GM21717 (cell line): ENCODE measurements at regions not wholly inside any gene's neighbourhood (a gene's known extent, or its start where the extent isn't known, plus 50 kb on each side); places are given as distances from the start of the nearest gene placed in this dataset.

ENCODE experiments used
- ATAC-seq: cut with Tn5 transposase; IDR thresholded peaks from one replicate; pipeline ENCODE4 v1.9.1; 2021; ENCODE audit warnings: mild to moderate bottlenecking, moderate library complexity; ENCODE audit not compliant: unreplicated experiment

DNA sequence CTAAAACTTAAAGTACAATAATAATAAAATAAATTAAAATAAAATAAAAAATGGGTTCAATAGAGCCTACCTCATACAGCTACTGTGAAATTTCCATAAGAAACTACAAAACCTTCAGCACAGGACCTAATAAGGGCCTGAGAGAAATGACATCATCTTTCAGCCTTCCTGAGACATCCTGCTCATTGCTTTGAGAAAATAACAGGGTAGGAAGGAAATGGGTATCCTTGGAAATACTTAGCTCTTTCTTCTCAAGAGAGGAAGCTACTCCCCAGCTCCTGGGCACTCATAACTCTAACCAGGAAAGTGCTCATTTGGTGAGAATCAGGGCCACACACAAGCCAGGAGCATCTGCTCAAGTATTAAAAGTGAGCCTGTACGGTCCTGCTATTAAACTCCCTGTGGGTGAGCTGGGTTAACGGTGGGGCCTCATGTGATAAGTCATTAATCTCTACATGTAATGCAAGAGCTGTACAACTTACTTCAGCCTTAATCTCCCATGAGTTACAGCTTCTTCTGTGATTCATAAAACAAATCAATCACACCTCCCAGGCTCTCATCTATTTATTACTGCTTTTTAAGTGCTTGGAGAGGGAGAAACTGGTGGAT is 141.4 kb downstream of the MAFB start:
- no peak for ATAC-seq

DNA sequence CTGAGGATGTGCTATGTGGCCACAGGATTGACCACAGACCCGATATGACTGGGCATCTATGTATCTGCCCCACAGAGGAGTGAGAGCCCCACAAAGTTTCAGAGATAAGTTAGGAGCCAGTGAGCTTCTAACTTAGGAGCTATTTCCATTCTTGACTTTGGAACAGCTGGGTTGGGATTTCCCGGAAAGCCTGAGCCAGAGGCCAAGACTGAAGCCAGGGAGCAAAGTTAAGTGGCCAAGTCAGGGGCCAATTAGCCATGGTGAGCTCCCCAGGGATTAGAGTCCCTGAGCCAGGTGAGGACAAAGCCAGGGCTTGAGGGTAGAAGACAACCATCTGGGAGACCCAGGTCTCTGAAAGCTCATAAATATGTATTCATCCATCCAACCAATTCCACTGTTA is 143.6 kb downstream of the MAFB start:
- ATAC-seq: no peak

DNA sequence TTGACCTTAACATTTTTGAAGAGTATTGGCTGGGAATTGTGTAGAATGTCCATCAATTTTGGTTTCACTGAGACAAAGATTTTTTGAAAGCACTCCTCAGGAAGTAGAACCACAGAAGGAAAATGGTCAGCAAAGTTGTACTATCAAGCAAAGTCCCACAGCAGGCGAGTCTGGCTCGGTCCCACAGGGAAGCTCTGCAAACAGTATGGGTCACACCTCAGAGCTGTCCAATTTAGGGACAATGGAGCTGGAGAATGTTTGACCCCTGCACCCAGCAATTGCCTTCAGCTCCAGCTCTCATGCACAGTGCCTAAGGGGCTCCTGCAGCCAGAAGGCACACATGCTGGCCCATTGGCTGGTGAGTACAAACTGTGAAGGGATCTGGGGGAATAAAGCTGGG is 147.0 kb downstream of the MAFB start:
- no peak for ATAC-seq

DNA sequence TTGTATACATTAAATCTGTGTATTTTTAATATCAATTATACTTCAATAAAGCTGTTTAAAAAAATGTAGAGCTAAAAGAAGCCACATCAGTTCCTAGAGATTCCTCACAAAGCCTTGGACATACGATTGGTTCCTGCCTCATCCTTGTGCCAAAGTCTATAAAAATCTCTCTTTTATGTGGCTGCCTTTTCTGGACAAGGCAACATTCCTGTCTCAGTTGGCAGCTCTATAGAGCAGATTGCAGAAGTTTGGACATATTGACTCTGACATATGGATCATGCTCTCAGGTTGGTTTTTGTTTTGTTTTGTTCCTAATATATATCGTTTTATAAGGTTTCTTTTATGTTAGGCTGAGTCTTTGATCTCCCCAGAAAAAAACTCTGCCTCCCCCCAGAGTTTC is 148.9 kb downstream of the MAFB start:
- ATAC-seq: no peak

DNA sequence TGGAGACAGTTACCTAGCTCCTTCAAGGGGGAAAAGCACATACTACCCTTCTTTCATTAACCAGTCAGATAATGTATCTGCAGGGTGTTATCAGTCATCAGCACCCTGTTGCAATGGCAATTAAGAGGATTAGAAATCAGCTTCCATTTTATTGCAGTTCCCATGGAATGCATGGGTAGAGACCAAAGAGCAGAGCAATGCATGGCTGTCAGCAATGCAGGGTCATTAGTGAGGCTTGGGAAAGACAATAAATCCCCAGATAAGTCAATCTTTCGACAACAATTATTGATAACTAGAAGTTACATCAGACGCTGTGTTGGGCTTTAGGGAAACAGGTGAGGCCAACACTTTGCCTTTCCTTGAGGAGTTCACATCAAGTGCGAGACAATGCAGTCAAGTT is 150.9 kb downstream of the MAFB start:
- ATAC-seq: no peak

DNA sequence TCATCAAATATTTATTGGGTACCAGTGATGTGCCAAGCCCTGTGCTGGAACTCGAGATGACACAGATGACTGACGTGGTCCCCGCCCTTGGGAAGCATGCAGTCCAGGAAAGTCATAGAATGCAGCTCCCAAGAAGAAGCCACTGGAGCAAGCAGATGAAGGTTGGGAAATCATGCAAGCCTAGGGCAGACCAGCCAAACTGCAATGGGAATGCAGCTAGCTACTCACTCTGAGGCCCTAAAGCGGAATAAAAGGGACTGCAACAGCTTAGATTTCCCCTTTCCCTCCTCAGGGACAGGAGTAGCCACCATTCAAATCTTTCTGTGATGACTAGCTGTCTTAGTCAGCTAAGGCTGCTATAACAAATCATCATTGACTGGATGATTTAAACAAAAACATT is 152.2 kb downstream of the MAFB start:
- no peak for ATAC-seq

DNA sequence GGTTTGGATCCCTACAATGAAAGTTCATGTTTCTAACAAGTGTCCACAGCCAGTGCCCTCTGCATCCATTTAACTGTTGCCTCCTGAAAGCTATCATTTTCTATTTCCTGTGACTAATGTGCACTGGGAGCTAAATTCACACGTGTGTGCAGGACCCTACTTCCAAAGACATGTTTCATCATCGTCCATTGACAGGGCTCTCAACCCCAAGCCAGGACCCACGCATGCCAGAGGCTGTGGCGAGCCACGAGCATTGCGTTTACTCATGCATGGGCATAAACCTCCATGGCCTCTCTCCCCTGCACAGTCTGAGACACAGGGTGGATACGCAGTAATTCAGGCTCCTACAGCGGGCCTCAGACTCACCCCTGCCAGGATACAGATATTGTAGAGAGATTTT is 153.2 kb downstream of the MAFB start:
- ATAC-seq: no peak

DNA sequence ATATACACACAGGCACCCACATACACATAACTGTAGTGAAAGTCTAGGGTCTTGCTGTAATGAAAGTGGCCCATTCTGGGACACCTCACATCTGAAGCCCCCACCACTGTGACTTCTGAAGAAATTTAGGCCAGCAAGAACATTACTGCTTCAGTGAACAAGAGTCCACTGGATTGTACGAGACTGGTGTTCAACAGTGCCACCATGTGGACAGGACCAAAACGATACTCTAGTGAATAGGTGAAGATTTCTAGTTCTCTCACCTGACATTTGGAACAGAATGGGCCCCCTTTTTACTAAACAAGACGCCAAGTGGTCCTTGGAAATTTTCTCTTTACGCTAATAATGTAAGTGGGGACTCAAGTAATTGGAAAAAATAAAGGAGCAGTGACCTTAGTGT is 156.9 kb downstream of the MAFB start:
- no peak for ATAC-seq

DNA sequence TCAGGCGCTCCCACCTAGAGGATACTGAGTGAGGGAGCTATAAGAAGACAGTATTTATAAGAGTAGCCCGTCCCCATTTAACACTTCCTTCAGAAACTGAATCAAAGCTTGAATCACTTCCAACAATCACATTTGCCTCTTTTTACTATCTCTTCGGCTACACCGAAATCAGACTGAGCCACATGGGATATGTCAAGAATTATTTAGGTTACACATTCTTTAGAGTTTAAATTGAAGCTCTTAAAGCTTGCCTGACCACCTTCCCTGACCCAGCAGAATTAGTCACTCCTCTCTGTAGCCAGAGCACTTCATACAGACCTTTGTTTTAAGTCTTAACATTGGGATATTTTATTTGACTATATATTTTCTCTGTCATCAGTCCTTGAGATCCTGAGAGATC is 163.7 kb downstream of the MAFB start:
- ATAC-seq: no peak

DNA sequence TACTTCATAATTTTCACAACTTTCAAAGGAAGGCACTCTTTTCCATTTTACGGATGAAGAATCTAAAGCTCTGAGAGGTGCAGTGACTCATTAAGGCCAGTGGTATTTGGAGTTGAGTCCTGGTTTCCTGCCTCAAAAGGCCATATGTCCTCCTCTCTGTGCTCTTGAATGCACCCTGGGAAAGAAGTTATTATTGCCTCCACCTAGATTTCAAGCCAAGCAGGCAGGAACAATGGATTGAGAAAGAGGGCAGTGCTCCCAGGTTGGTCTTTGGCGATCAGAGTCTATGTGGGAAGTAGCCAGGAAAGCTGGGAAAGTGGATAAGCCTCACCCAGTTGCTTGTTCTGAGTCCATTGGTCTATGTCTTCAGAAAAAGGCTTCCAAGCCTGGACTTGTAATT is 165.0 kb downstream of the MAFB start:
- no peak for ATAC-seq

DNA sequence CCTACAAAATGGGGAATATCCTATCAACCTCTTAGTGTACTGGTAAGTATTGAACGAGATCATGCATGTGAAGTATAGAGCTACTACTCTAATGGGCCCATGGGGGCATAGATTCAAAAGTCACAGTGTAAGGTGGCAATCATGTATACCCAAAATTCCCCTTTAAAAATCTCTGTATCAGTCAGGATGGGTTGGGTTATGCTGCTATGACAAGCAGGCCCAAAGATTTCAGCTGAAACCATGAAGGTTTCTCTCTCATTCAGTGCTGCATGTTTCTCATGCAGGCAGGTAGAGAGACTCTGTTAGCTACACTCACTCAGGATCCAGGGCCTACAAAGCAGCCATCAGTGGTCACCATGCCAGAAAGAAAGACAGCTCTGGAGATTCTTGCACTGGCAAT is 166.6 kb downstream of the MAFB start:
- ATAC-seq: no peak

DNA sequence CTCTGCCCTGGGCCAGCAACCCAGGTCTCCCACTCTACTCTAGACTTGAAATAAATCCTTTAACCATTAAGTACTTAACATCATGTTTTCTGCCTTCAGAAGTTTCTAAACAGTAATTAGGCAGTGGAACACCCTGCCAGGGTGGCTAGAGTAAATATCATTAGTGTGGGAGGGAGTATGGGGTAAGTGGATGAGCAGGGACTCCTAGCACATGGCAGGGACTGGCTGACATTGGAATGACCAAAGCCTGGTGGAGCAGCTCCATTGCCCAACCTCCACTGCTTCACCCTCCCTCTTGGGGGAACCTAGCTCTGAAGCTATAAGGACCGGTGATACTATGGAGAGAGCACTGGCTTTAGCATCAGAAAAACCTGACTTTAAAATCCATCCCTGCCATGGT is 167.1 kb downstream of the MAFB start:
- no peak for ATAC-seq

DNA sequence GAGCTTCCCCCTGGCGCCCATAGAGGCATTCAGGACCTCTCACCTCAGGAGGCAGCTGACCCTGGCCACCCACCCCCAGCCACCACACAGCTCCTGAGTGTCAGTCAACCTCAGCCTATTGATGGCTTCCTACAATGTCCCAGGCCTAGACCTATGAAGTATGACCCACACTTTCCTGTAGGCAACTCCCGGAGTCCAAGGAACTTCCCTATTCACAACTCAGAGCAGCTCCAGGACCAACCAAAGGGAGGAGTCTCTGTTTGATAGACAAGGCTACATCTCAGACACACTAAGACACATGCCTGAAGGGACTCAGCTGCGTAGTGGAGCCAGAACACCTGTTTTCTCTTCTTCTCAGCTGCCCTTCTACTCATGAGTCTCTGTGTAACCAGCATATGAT is 169.1 kb downstream of the MAFB start:
- no peak for ATAC-seq

DNA sequence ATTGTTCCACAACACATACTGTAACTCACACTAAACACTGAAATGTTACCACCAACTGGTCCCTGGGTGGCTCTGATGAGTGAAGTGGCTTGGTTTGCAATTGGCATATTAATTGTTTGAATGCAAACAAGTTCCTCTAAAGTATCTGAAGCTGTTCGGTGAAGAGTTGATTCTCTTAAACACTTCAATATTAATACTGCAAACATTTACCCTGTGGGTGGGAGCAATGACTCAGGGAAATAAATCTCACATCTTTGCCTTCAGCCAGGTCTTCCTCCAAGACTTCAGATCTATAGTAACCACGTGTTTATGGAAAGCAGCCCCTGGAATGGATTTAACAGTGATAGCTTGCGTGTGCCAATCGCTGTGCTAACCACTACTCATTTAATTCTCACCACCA is 176.0 kb downstream of the MAFB start:
- ATAC-seq: no peak

DNA sequence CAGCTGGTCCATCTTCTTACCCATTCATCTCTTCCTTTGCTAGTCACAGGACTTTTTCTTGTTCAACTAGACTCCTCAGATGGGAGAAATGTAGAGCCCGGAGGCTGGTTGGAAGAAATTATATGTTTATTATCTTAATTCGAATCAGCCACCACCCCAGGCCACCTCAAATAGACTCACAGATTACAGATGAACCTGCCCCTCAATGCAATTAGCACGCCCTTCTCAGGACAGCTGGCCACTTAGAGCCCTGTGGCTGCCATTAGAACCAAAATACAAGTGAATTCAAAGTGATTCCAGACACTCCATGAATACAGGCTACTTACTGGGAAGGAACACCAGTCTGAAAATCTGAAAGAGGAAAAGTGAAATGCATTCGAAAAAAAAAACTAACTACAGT is 176.4 kb downstream of the MAFB start:
- no peak for ATAC-seq

DNA sequence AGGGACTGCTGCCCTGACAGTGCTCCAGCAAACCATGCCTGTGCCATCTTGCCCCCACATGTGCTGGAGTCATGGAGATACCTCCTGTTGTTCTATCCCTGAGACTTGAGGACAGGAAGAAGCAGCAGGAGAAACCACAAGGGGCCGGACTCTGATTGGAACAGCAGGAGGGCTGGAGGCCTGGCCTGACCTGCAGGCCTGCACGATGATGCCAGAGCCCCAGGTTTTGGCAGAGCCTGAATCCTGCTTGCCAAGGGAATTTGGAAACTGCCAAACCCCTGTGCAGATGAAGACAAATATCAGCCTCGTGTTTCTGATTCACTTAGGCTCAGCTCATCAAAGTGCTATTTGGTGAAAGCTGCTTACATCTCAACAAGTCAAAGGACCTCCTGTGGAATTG is 177.6 kb downstream of the MAFB start:
- ATAC-seq: no peak

DNA sequence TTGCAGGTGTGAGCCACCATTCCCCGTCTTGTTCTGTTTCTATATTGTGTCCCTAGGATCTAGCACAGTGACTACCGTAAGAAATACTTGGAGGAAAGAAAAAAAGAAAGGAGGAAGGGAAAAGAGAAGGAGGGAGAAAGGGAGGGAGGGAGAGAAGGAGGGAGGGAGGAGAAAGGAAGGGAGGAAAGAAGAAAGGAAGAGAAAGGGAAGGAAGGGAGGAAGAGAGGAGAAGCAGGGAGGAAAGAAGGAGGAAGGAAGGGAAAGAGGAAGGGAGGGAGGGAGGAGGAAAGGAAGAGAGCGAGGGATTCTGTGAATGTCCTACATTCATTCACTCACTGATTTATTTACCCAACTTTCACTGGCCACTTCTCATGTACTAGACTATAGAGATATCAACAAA is 178.4 kb downstream of the MAFB start:
- no peak for ATAC-seq

DNA sequence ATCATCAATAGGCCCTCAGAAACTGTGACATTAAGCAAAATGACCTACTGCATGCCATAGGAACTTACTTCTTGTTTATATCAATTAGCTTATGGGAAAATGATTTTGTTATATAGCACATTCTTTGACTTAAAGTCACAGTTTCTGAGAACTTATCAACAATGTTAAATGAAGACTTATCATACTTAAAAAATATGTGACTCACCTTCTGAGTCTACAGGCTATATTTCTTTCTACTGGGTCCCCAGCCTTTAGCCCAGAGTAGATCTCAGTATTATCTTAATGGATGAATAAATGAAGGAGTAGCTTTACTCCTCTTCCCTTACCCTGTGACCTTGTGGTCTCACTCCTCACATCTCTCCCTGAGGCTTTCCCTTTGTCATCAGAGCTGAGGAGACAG is 180.2 kb downstream of the MAFB start:
- ATAC-seq: no peak

DNA sequence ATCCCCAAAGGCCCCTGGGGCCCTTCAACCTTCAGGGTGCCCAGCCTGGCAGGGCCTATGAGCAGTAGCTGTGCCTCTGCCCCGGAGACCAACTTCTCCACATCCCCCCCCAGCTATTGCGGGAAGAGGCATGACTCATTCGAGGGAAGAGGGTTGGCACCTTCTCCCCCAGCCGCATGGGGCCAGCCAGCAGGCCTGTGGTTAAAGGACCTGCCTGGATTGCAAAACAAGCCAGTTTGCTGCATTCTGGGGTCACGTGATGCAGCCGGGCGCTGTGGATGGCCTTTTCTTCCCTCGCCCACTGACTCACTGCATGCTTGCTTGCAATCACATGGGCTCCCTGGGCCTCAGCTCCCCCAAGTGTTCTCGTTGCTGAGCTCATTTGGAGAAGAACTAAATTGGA is 182.5 kb downstream of the MAFB start:
- ATAC-seq: no peak

DNA sequence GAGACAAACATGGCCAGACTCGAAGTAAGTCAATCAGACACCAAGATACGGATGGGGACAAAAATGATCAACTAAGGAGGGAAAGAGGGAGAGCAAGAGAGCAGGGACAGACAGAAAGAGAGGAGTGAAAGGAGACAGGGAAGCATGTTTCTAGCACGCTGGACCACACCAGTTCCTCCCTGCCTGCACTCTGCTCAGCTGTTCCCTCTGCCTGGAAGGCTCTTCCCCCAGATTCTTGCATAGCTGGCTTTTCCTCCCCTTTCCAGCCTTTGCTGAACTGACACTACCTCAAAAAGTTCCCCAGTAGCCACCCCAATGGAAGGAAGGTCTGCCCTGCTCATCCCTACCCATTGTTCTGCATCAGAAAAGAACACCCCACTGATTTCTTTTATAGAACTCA is 185.9 kb downstream of the MAFB start:
- no peak for ATAC-seq

DNA sequence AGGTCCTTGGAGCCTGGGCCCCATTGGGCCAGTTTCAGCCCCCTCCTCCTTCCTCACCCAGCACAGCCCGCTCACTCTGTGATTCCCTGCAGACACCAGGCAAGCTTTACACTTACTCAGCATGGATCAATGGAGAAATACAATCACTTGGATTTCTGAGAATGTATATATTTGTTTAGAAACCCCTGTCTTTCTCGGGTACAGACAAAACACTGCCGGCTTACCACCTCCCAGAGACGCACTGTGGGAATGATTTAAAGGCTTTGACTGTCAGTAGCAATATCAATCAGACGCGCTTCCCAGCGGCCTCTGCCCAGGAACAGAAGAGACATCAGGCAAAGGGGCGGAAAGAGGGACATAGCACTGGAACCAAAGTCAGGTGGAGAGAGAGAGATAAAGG is 186.5 kb downstream of the MAFB start:
- no peak for ATAC-seq

DNA sequence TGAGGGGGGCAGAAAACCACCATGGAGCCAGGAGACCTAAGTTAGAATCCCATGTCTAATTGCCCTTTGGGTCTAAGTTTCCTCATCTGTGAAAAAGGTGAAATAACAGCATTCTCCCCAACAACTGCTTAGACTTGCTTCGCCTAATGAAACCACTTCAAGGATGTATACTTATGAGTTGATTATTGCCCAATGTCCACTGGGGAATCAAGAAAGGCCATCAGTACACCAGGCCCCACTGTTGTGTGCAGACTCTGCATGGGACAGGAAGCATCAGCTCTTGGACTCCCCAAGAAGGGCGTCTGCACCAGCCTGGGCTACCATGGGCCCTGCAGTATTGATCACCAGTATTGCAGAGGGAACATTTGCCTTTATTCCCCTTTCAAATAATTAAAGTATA is 189.6 kb downstream of the MAFB start:
- ATAC-seq: no peak

DNA sequence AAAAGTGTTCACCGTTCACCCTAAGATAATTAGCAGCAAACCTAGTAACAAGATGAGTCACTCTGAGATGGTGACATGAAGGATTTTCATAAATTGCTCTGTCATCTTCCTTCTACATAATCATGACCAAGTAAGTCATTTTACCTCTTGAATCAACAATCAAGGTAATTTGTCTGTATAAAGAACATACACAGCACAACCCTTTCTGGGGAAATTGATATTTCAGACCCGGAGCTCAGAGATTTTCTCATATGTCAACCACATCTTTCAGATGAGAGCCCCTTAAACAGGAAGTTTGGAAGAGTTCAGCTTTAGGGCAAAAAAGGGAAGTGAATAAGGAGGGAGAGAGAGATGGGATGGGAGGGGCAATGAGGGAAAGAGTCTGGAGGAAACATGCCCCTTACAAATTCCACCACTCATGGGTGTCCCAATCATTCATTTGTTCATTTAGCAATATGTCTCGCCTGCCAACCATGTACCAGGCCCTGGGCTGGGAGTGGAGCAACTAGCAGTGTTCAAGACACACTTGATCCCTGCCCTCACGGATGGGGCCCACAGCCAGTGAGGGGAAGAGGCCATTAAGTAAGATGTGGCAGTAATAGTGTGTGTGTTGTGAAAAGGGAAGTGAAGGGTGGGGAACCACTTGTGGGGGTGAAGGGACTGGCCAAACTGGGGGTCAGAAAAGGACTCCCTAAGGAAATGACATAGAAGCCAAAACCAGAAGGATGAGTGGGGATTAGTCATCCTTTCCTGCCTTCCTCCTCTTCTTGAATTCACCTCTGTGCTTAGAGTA is 190.9 kb downstream of the MAFB start:
- no peak for ATAC-seq
